ENCODE measurements at regions not wholly inside any gene's neighbourhood (a gene's known extent, or its start where the extent isn't known, plus 50 kb on each side); places are given as distances from the start of the nearest gene placed in this dataset.
"Not testable (repeated sequence)": the region's sequence is repeated elsewhere in the genome, so short reads cannot be mapped to it uniquely, and the experiment has no call there.

GRCh38 chr5:159543326-159543725 lies 213.0 kb upstream of the IL12B start:
- DNase-seq: no peak

GRCh38 chr5:159545156-159545555 lies 214.9 kb upstream of the IL12B start:
- DNase-seq: no peak

- no peak for DNase-seq
Observed at GRCh38 chr5:159547466-159548195, 217.3 kb upstream of the IL12B start.

GRCh38 chr5:159548517-159548916 lies 218.2 kb upstream of the IL12B start:
- no peak for DNase-seq

GRCh38 chr5:159549046-159549445 lies 218.8 kb upstream of the IL12B start:
- no peak for DNase-seq

GRCh38 chr5:159550951-159551350 lies 220.7 kb upstream of the IL12B start:
- no peak for DNase-seq

DNA sequence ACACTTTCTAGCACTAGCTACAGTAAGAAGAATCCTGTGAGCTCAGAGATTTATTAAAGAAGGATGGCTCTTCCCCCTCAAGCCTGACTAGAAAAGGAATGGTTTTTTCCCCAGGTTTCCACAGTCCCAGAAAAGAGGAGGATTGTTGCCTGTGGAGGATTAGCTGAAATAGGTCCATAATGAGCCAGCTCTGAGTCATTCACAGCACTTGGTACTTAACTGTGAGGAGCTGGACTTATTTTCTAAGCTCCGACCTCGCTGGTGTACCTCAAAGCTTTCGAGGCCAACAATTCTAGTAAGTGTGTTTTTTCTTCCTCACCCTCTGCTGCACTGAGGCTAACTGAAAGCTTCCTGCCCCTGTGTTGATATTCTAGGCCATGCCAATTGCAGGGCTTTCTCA lies 222.5 kb upstream of the IL12B start:
- no peak for DNase-seq

GRCh38 chr5:159553792-159554191 lies 223.5 kb upstream of the IL12B start:
- DNase-seq: no peak

GRCh38 chr5:159555084-159555483 lies 224.8 kb upstream of the IL12B start:
- DNase-seq: no peak

GRCh38 chr5:159559337-159559736 lies 229.1 kb upstream of the IL12B start:
- DNase-seq: no peak

DNA sequence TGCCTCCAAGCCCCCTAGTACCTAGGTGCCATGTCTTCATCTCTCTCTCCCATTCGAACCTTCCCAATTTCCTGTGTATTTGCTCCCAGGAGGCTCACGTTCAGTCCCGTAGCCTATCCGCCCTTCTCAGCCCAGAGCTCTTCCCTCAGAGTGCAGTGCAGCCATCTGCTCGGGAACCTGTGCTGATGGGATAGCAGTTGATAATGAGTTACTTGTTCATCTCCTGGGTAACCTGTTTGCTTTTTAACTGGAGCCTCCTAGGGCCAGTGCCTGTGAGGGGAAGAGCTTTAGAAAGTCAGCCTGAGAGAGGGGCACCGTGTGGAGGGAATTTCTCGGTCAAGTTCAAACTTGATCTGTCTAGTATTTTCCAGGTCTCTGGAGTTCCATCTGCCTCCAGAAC lies 229.8 kb upstream of the IL12B start:
- no peak for DNase-seq

- DNase-seq: no peak
Observed at GRCh38 chr5:159564031-159564430, 233.7 kb upstream of the IL12B start.

DNA sequence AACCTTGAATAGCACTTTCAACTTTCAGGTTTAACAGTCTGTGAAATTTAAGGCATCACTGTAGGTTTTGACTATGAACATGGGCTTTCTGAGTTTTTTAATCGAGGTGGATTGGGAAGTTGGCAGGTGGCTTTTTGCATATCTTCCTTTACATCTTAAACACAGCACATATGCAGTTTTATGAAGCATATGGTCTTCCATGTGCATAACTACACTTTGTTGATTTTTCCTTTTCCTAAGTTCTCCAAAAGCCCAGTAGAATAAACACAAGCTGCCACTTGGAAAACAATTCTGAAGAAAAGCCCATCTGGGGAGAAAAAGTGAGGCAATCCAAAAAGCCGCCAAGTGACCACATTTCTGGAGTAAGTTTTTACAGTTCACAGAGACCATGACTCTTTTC lies 236.5 kb upstream of the IL12B start:
- no peak for DNase-seq

- no peak for DNase-seq
Observed at GRCh38 chr5:159567461-159567860, 237.2 kb upstream of the IL12B start.

GRCh38 chr5:159571501-159572244 lies 241.4 kb upstream of the IL12B start:
- DNase-seq: no peak

DNA sequence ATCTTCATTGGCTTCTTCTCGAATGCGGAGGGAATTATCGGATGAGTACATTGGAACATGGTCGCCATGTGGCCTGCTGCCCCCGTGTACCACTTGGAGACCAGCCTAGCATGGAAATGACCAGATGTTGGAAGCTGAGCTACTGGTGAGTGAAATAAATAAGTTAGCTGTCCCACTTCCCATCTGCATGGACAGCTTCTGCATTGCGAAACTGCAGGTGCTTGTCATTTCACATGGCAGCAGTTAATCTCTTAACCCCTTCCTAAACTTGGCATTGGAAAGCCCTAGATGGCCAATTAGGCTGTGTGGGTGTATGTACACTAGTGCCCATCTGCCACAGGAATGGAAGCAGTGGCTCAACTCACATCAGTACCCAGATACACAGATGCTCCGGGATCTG lies 246.6 kb upstream of the IL12B start:
- no peak for DNase-seq

GRCh38 chr5:159581502-159582249 lies 251.4 kb upstream of the IL12B start:
- no peak for DNase-seq

DNA sequence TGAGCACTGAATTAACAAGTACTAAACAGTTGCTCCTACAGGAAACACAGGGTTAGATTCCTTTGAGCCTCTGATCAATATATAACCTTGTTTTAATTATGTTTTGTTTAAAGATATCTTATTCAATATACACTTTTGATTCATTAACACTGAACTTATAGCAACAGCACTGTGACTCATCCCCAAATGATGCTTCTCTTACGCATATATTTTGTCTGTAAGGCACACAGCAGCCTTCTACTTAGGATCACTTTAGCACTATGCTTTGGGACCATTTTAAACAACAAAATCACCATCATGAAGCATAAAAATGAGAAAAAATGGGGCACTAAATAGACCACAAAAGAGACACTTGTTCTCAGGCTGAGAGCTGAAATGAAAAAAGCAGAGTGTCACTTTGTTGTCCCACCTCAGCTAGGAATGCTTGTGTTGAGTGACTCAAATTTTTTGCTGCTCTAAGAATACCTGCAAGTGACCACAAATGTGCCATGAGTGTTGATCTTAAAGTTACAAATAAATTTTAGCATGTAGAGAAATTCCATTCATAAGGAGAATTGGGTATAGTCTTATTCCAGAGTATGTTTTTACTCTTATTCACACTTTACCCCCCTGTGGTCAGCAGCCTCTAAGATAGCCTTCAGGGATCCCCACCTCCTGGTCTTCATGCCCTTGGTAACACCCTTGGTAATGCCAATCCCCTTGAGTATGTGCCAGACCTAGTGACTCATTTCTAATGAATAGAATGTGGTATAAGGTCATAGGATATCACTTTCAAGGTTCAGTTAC lies 252.7 kb upstream of the IL12B start:
- DNase-seq: no peak

DNA sequence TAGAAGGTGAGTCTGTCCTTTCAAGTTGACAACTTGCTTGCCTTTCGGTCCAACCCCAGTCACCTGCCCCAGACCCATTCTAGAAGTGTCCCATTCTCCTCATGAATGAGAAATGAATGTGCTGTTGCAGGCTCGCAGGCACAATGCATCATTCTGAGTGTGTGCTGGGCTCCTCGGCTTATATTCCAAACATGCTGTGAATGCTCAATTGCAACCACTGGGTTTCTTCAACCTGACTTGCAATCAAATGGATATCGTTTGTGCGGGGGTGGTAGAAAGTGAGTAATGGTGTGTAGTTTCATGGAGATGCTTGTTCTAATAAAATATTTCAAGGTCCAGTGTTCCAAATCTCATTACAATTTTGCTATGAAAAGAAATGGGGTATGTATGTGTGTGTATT lies 256.6 kb upstream of the IL12B start:
- no peak for DNase-seq

GRCh38 chr5:159588941-159589340 lies 258.7 kb upstream of the IL12B start:
- no peak for DNase-seq

GRCh38 chr5:159593518-159594073 lies 263.3 kb upstream of the IL12B start:
- DNase-seq: no peak

- not testable (repeated sequence) for DNase-seq
Observed at GRCh38 chr5:159595561-159595960, 265.3 kb upstream of the IL12B start.

GRCh38 chr5:159601216-159601615 lies 270.9 kb upstream of the IL12B start:
- DNase-seq: peak; percentile 1
